H7 (cell line): ENCODE measurements at regions not wholly inside any gene's neighbourhood (a gene's known extent, or its start where the extent isn't known, plus 50 kb on each side); places are given as distances from the start of the nearest gene placed in this dataset.

Experiments used
- DNase-seq: peaks from one replicate; pipeline ENCODE4 v3.0.0; 2012
- H3K27me3 ChIP-seq: 2 replicates; pipeline ENCODE4 v1.6.0; 2011; ENCODE audit warnings: mild to moderate bottlenecking, low read length; ENCODE audit not compliant: control insufficient read depth, insufficient read depth
- H3K36me3 ChIP-seq: replicated peaks from 2 replicates; pipeline ENCODE4 v1.5.1; 2011; ENCODE audit warnings: low read length; ENCODE audit not compliant: control insufficient read depth, insufficient read depth
- H3K4me3 ChIP-seq: 2 replicates; pipeline ENCODE4 v1.5.1; 2011; ENCODE audit warnings: low read depth, mild to moderate bottlenecking, control low read depth, low read length, moderate library complexity; ENCODE audit not compliant: insufficient read depth

GRCh38 chr5:27325513-27325912 lies 287.1 kb upstream of the CDH9 start:
- DNase-seq, result no peak
- no peak overlapping the region for H3K4me3 ChIP-seq
- H3K27me3 ChIP-seq, result no peaks in the 10 kb centered on the region
- no peaks in the 10 kb centered on the region for H3K36me3 ChIP-seq

GRCh38 chr5:27318701-27319100 lies 280.3 kb upstream of the CDH9 start:
- no peak for DNase-seq
- Histone ChIP-seq H3K27me3 (no peaks in the 10 kb centered on the region), H3K4me3 (no peak overlapping the region), H3K36me3 (no peaks in the 10 kb centered on the region)

GRCh38 chr5:27316271-27316650 lies 277.9 kb upstream of the CDH9 start:
- H3K4me3 ChIP-seq, result no peak overlapping the region
- no peak for DNase-seq
- H3K36me3 ChIP-seq, result no peaks in the 10 kb centered on the region
- H3K27me3 ChIP-seq, result no peaks in the 10 kb centered on the region

- H3K27me3 ChIP-seq, result no peaks in the 10 kb centered on the region
- DNase-seq, result peak; percentile 19
Observed at GRCh38 chr5:27315363-27316270, 277.2 kb upstream of the CDH9 start.

GRCh38 chr5:27313549-27313948 lies 275.2 kb upstream of the CDH9 start:
- DNase-seq, result no peak
- no peaks in the 10 kb centered on the region for H3K36me3 ChIP-seq
- no peaks in the 10 kb centered on the region for H3K27me3 ChIP-seq
- H3K4me3 ChIP-seq, result no peak overlapping the region

More at GRCh38 chr5:27315363-27316270, 277.2 kb upstream of the CDH9 start:
- Histone ChIP-seq H3K36me3 (no peaks in the 10 kb centered on the region), H3K4me3 (no peak overlapping the region)

DNA sequence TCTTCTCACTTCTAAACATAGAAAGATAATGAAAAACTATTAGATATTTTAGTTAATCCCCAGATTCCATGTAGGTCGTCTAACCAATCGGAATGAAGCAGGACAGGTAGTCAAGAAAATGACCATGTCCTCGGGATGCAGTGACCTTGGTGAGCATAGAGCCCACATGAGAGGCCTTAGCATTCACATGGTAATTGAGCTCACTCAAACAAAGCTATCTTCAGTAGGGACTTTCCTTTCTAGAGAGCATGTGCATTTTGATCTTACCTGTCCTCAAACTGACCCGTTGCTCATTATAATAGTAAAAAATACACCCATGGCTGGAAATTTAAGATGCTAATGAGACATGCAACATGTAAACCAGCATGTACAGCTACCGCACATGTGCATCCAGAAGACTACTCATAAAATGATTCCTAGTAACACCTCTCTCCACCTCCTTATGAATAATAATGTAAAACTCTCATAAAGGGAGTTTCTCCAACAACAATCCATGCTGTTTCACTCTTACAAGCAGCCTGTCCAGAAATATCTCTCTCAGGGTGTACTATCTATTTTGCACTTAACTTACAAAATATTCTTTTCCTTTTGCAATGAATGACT lies 274.0 kb upstream of the CDH9 start:
- Histone ChIP-seq H3K36me3 (no peaks in the 10 kb centered on the region), H3K4me3 (no peak overlapping the region), H3K27me3 (no peaks in the 10 kb centered on the region)
- peak; percentile 10 for DNase-seq

- H3K36me3 ChIP-seq, result no peaks in the 10 kb centered on the region
- no peak for DNase-seq
- no peak overlapping the region for H3K4me3 ChIP-seq
- H3K27me3 ChIP-seq, result no peaks in the 10 kb centered on the region
Observed at GRCh38 chr5:27311544-27311943, 273.2 kb upstream of the CDH9 start.

- DNase-seq, result no peak
- no peak overlapping the region for H3K4me3 ChIP-seq
Observed at GRCh38 chr5:27308153-27308552, 269.8 kb upstream of the CDH9 start.

DNA sequence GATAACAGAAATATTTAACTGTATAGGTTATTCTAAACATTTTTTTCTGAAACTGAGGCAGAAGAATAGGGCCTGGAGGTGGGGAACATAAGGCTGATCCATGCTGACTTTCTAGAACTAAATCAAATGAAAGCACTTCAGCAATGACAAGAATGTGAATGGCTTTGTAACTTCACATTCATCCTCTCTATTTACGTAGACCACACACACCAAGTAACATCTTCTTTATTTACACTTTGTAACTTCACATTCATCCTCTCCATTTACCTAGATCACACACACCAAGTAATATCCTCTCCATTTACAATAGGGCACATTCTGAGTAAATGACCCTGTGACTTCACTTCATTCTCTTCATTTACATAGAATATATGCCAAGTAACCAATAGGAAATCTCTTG lies 251.8 kb upstream of the CDH9 start:
- no peak overlapping the region for H3K4me3 ChIP-seq
- no peak for DNase-seq
- H3K27me3 ChIP-seq, result no peaks in the 10 kb centered on the region
- no peaks in the 10 kb centered on the region; the same call in none of the 2 replicates for H3K36me3 ChIP-seq

More at GRCh38 chr5:27308153-27308552, 269.8 kb upstream of the CDH9 start:
- Histone ChIP-seq H3K27me3 (no peaks in the 10 kb centered on the region), H3K36me3 (no peaks in the 10 kb centered on the region)

DNA sequence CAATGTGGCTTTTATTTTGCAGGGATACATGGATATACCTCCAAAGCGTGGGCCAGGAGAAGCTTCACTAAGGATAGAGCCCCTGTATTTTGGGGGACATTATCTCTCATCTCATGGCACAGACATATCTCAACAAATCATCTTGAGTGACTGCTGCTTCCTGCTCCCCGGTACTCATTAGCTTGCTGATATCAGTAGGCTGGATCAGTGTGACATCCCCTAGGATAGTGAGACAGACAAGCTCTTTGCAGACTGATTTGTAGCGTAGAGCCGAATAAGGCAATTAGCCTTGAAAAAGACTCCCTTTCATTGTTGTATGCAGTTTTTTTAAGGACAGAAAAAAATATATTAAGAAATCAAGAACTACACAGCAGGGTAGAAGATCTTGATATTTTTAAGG lies 237.7 kb upstream of the CDH9 start:
- no peaks in the 10 kb centered on the region for H3K27me3 ChIP-seq
- DNase-seq, result no peak
- H3K36me3 ChIP-seq, result no peaks in the 10 kb centered on the region
- no peak overlapping the region for H3K4me3 ChIP-seq

DNA sequence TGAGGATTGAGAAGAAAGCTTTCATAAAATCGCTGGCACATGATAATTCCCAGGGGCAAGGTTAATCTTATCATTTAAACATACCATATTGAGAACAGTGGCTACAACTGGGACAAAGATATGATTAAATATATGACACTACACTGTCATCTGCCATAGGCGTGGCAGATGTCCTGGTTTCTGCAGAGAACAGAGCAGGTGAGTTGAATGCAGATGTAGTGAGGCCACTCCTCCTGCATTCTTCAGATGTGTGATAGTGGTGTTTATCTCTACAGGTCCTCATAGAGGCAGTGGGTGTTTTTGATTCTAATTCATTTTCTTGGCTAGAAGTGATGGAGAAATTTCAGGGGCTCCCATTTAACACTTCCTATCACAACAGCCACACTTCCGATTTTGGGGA lies 237.0 kb upstream of the CDH9 start:
- no peak for DNase-seq
- H3K36me3 ChIP-seq, result no peaks in the 10 kb centered on the region
- no peak overlapping the region for H3K4me3 ChIP-seq
- H3K27me3 ChIP-seq, result no peaks in the 10 kb centered on the region

DNA sequence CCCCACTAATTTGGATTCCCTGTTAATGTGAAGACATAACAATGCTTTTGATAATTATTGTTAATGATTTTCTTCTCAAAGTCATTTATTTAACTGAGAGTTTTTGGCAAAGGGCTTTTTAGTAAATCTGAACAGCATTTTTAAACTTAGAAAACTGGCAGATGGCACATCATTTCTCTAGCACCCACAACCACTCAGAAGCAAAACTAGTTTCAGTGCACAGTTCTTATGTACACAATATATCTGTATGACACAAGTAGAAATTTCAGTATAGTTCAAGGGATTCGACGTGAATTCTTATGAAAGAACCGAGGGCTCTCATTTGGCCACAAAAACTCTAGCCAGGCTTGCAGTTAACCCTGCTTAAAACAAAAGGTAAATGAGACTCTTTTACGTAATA lies 231.4 kb upstream of the CDH9 start:
- no peaks in the 10 kb centered on the region for H3K27me3 ChIP-seq
- DNase-seq, result no peak
- H3K4me3 ChIP-seq, result no peak overlapping the region
- H3K36me3 ChIP-seq, result no peaks in the 10 kb centered on the region

DNA sequence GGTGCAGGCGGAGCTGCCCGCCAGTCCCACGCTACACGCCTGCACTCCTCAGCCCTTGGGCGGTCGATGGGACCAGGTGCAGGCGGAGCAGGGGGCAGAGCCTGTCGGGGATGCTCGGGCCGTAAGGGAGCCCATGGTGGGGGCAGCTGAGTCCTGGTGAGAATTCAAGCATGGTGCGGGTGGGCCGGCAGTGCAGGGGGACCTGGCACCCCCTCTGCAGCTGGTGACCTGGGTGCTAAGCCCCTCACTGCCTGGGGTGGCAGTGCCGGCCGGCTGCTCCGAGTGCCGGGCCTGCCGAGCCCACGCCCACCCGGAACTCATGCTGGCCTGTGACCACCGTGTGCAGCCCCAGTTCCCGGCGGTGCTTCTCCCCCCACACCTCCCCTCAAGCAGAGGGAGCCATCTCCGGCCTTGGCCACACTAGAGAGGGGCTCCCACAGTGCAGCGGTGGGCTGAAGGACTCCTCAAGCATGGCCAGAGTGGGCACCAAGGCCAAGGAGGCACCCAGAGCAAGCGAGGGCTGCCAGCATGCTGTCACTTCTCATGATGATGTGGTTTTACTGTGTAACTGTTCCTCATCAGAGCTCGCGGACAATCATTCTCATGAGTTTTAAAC lies 228.9 kb upstream of the CDH9 start:
- Histone ChIP-seq H3K36me3 (no peaks in the 10 kb centered on the region), H3K4me3 (no peak overlapping the region), H3K27me3 (no peaks in the 10 kb centered on the region)
- DNase-seq, result no peak

GRCh38 chr5:27266184-27266583 lies 227.8 kb upstream of the CDH9 start:
- H3K27me3 ChIP-seq, result no peaks in the 10 kb centered on the region
- no peak overlapping the region for H3K4me3 ChIP-seq
- no peak for DNase-seq
- no peaks in the 10 kb centered on the region for H3K36me3 ChIP-seq

DNA sequence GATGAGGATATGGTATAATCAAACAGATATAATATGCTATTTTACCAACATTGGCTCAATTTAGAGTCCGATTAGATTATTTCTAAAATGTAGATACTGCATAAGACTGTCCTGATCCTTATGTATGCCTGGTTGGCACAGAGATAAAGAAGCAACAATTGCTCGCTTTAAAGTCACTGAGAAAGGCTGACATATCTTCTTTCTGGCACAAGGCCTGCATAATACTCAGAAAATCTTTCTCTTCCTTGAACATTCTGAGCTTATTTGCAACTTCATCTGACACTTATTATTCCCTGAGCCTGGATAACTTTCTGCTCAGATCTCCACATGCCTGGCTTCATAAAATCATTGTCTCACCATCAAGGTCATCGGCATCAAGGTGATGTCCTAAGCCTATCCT lies 219.3 kb upstream of the CDH9 start:
- H3K36me3 ChIP-seq, result no peaks in the 10 kb centered on the region
- DNase-seq, result no peak
- no peaks in the 10 kb centered on the region for H3K27me3 ChIP-seq
- no peak overlapping the region for H3K4me3 ChIP-seq
